NCI-H345 treated with DMSO at 0.1 percent for 48 hours (cell line): ENCODE measurements at regions not wholly inside any gene's neighbourhood (a gene's known extent, or its start where the extent isn't known, plus 50 kb on each side); places are given as distances from the start of the nearest gene placed in this dataset.

Experiments
- DNase-seq: peaks from one replicate; lab custom pipeline; 2025; ENCODE audit not compliant: unreplicated experiment; lab: John Stamatoyannopoulos, UW

DNA sequence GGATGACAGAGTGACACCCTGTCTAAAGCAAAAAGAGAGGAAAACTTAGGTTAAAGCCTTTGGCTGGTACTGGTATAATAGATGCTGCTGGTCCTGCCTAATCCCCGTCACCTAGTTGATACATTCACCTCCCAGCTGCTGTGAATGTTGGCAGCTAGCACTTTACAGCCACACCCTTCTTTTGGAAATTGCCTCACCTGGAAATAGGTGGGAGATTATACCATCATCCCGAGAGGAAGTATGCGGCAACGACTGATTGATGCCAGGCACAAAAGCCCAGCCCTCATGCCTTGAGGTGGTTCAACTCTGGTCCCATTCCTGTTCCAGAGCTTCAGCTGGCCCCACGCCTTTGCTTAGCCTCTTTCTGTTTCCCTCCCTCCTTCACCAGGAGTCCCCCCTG, 53.2 kb upstream of the SIAH1 start:
- no peak for DNase-seq

DNA sequence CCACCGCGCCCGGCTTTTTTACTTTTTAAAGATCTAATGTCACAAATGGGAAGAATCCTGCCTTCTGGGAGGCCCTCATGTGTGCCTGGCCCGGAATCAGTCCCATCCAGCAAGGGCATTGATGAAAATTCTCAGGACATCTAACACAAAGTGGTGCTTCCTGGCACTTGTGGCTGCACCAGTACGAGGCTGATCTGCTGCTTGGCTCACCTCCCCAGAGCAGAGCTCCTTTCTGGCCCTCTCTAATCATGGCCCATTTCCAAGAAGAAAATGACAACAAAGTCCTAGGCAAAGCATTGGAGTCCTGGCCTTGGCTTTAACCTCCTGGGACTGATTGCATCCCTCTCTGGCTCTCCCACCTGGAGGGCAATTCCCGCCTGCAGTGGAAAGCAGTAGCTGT, 50.7 kb upstream of the SIAH1 start:
- no peak for DNase-seq

DNA sequence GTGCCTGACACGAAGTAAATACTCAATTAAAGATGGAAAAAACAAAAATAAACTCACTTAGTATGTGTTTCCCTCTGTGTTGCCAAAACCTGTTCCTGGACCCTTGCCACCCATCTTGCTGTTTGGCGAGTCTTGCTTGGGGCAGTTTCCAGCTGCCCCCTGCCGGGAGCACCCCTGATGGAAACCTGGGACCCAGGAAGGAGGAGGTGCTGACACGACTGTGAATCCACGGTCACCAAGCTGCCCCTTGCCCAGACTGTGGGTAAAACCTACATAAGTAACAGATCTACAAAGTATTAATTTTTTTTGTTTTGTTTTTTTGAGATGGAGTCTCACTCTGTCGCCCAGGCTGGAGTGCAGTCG, 50.1 kb upstream of the SIAH1 start:
- DNase-seq = no peak
